Breast epithelium (tissue), 3 donors: ENCODE measurements at regions not wholly inside any gene's neighbourhood (a gene's known extent, or its start where the extent isn't known, plus 50 kb on each side); places are given as distances from the start of the nearest gene placed in this dataset.

Experiments used
- POLR2A ChIP-seq: fragments of 450-650 bp; IDR thresholded peaks from one replicate; pipeline ENCODE4 v1.6.1; 2016; ENCODE audit warnings: antibody characterized with exemption, mild to moderate bottlenecking, moderate library complexity
- TF ChIP-seq, protein P1 (sequence below), 3 donors: fragments of 450-650 bp; IDR thresholded peaks; one replicate each; pipeline ENCODE4 v1.5.1; 2016 to 2017; ENCODE audit warnings: antibody characterized with exemption in 3 of 3, mild to moderate bottlenecking in 3 of 3, moderate library complexity in 3 of 3

GRCh38 chr17:33686171-33686570 lies 393.1 kb upstream of the ASIC2 start:
- TF ChIP-seq, protein P1, sequence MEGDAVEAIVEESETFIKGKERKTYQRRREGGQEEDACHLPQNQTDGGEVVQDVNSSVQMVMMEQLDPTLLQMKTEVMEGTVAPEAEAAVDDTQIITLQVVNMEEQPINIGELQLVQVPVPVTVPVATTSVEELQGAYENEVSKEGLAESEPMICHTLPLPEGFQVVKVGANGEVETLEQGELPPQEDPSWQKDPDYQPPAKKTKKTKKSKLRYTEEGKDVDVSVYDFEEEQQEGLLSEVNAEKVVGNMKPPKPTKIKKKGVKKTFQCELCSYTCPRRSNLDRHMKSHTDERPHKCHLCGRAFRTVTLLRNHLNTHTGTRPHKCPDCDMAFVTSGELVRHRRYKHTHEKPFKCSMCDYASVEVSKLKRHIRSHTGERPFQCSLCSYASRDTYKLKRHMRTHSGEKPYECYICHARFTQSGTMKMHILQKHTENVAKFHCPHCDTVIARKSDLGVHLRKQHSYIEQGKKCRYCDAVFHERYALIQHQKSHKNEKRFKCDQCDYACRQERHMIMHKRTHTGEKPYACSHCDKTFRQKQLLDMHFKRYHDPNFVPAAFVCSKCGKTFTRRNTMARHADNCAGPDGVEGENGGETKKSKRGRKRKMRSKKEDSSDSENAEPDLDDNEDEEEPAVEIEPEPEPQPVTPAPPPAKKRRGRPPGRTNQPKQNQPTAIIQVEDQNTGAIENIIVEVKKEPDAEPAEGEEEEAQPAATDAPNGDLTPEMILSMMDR (IDR thresholded peaks at IDR 0.05) = no peak
- no peak for TF ChIP-seq POLR2A
